ENCODE measurements at regions not wholly inside any gene's neighbourhood (a gene's known extent, or its start where the extent isn't known, plus 50 kb on each side); places are given as distances from the start of the nearest gene placed in this dataset.

GRCh38 chr2:12044857-12045256 is 298.4 kb downstream of the LPIN1 start:
- H3K4me1 ChIP-seq (ENCODE audit: control insufficient read depth, insufficient read depth, low read length): no peaks in the 10 kb centered on the region
- no peaks in the 10 kb centered on the region for H3K27me3 ChIP-seq (ENCODE audit: control insufficient read depth in 1 of 2, insufficient read depth in 2 of 2, low read length in 2 of 2)
- H3K36me3 ChIP-seq (ENCODE audit: control insufficient read depth in 2 of 2, insufficient read depth in 2 of 2, low read length in 2 of 2): no peaks in the 10 kb centered on the region
- H3K4me3 ChIP-seq (ENCODE audit: low read length in 2 of 2): no peak overlapping the region
- no peak overlapping the region for H3K27ac ChIP-seq (ENCODE audit: low read length)
- H3K9ac ChIP-seq (ENCODE audit: low read length in 2 of 2): no peak overlapping the region
- H3K9me3 ChIP-seq (ENCODE audit: control insufficient read depth in 2 of 2, low read length in 2 of 2): no peaks in the 10 kb centered on the region

GRCh38 chr2:12045864-12046291 is 299.4 kb downstream of the LPIN1 start:
- no peak overlapping the region for H3K9ac ChIP-seq (ENCODE audit: low read length in 2 of 2)
- H3K4me3 ChIP-seq (ENCODE audit: low read length in 2 of 2): no peak overlapping the region
- H3K4me1 ChIP-seq (ENCODE audit: control insufficient read depth, insufficient read depth, low read length): no peaks in the 10 kb centered on the region
- no peaks in the 10 kb centered on the region for H3K27me3 ChIP-seq (ENCODE audit: control insufficient read depth in 1 of 2, insufficient read depth in 2 of 2, low read length in 2 of 2)
- H3K36me3 ChIP-seq (ENCODE audit: control insufficient read depth in 2 of 2, insufficient read depth in 2 of 2, low read length in 2 of 2): no peaks in the 10 kb centered on the region
- no peak overlapping the region for H3K27ac ChIP-seq (ENCODE audit: low read length)
- no peaks in the 10 kb centered on the region for H3K9me3 ChIP-seq (ENCODE audit: control insufficient read depth in 2 of 2, low read length in 2 of 2)

GRCh38 chr2:12046641-12047040 is 300.2 kb downstream of the LPIN1 start:
- Histone ChIP-seq H3K9me3 (ENCODE audit: control insufficient read depth in 2 of 2, low read length in 2 of 2) (no peaks in the 10 kb centered on the region), H3K27me3 (ENCODE audit: control insufficient read depth in 1 of 2, insufficient read depth in 2 of 2, low read length in 2 of 2) (no peaks in the 10 kb centered on the region), H3K4me1 (ENCODE audit: control insufficient read depth, insufficient read depth, low read length) (no peaks in the 10 kb centered on the region), H3K27ac (ENCODE audit: low read length) (no peak overlapping the region), H3K4me3 (ENCODE audit: low read length in 2 of 2) (no peak overlapping the region), H3K9ac (ENCODE audit: low read length in 2 of 2) (no peak overlapping the region), H3K36me3 (ENCODE audit: control insufficient read depth in 2 of 2, insufficient read depth in 2 of 2, low read length in 2 of 2) (no peaks in the 10 kb centered on the region)

GRCh38 chr2:12047761-12048160 is 301.3 kb downstream of the LPIN1 start:
- H3K9me3 ChIP-seq (ENCODE audit: control insufficient read depth in 2 of 2, low read length in 2 of 2): no peaks in the 10 kb centered on the region
- H3K4me3 ChIP-seq (ENCODE audit: low read length in 2 of 2): no peak overlapping the region
- H3K27me3 ChIP-seq (ENCODE audit: control insufficient read depth in 1 of 2, insufficient read depth in 2 of 2, low read length in 2 of 2): no peaks in the 10 kb centered on the region
- H3K4me1 ChIP-seq (ENCODE audit: control insufficient read depth, insufficient read depth, low read length): no peaks in the 10 kb centered on the region
- H3K9ac ChIP-seq (ENCODE audit: low read length in 2 of 2): no peak overlapping the region
- H3K27ac ChIP-seq (ENCODE audit: low read length): no peak overlapping the region
- no peaks in the 10 kb centered on the region for H3K36me3 ChIP-seq (ENCODE audit: control insufficient read depth in 2 of 2, insufficient read depth in 2 of 2, low read length in 2 of 2)

GRCh38 chr2:12048550-12048949 is 302.1 kb downstream of the LPIN1 start:
- no peak overlapping the region for H3K27ac ChIP-seq (ENCODE audit: low read length)
- H3K4me3 ChIP-seq (ENCODE audit: low read length in 2 of 2): no peak overlapping the region
- H3K9ac ChIP-seq (ENCODE audit: low read length in 2 of 2): no peak overlapping the region
- no peaks in the 10 kb centered on the region for H3K36me3 ChIP-seq (ENCODE audit: control insufficient read depth in 2 of 2, insufficient read depth in 2 of 2, low read length in 2 of 2)
- H3K9me3 ChIP-seq (ENCODE audit: control insufficient read depth in 2 of 2, low read length in 2 of 2): no peaks in the 10 kb centered on the region
- H3K27me3 ChIP-seq (ENCODE audit: control insufficient read depth in 1 of 2, insufficient read depth in 2 of 2, low read length in 2 of 2): no peaks in the 10 kb centered on the region
- no peaks in the 10 kb centered on the region for H3K4me1 ChIP-seq (ENCODE audit: control insufficient read depth, insufficient read depth, low read length)

GRCh38 chr2:12050396-12050795 is 304.0 kb downstream of the LPIN1 start:
- Histone ChIP-seq H3K27me3 (ENCODE audit: control insufficient read depth in 1 of 2, insufficient read depth in 2 of 2, low read length in 2 of 2) (no peaks in the 10 kb centered on the region), H3K4me1 (ENCODE audit: control insufficient read depth, insufficient read depth, low read length) (no peaks in the 10 kb centered on the region), H3K36me3 (ENCODE audit: control insufficient read depth in 2 of 2, insufficient read depth in 2 of 2, low read length in 2 of 2) (no peaks in the 10 kb centered on the region), H3K9ac (ENCODE audit: low read length in 2 of 2) (no peak overlapping the region), H3K4me3 (ENCODE audit: low read length in 2 of 2) (no peak overlapping the region), H3K27ac (ENCODE audit: low read length) (no peak overlapping the region), H3K9me3 (ENCODE audit: control insufficient read depth in 2 of 2, low read length in 2 of 2) (no peaks in the 10 kb centered on the region)

- H3K9me3 ChIP-seq (ENCODE audit: control insufficient read depth in 2 of 2, low read length in 2 of 2): no peaks in the 10 kb centered on the region
- H3K4me1 ChIP-seq (ENCODE audit: control insufficient read depth, insufficient read depth, low read length): no peaks in the 10 kb centered on the region
- H3K4me3 ChIP-seq (ENCODE audit: low read length in 2 of 2): no peak overlapping the region
- no peaks in the 10 kb centered on the region for H3K36me3 ChIP-seq (ENCODE audit: control insufficient read depth in 2 of 2, insufficient read depth in 2 of 2, low read length in 2 of 2)
- H3K9ac ChIP-seq (ENCODE audit: low read length in 2 of 2): no peak overlapping the region
- H3K27me3 ChIP-seq (ENCODE audit: control insufficient read depth in 1 of 2, insufficient read depth in 2 of 2, low read length in 2 of 2): no peaks in the 10 kb centered on the region
- no peak overlapping the region for H3K27ac ChIP-seq (ENCODE audit: low read length)
Measured at GRCh38 chr2:12051831-12052230, 305.4 kb downstream of the LPIN1 start.

GRCh38 chr2:12052796-12053195 is 306.4 kb downstream of the LPIN1 start:
- Histone ChIP-seq H3K4me3 (ENCODE audit: low read length in 2 of 2) (no peak overlapping the region), H3K9me3 (ENCODE audit: control insufficient read depth in 2 of 2, low read length in 2 of 2) (no peaks in the 10 kb centered on the region), H3K36me3 (ENCODE audit: control insufficient read depth in 2 of 2, insufficient read depth in 2 of 2, low read length in 2 of 2) (no peaks in the 10 kb centered on the region), H3K27me3 (ENCODE audit: control insufficient read depth in 1 of 2, insufficient read depth in 2 of 2, low read length in 2 of 2) (no peaks in the 10 kb centered on the region), H3K9ac (ENCODE audit: low read length in 2 of 2) (no peak overlapping the region), H3K4me1 (ENCODE audit: control insufficient read depth, insufficient read depth, low read length) (no peaks in the 10 kb centered on the region), H3K27ac (ENCODE audit: low read length) (no peak overlapping the region)

GRCh38 chr2:12054956-12055618 is 308.7 kb downstream of the LPIN1 start:
- no peak overlapping the region for H3K9ac ChIP-seq (ENCODE audit: low read length in 2 of 2)
- H3K4me3 ChIP-seq (ENCODE audit: low read length in 2 of 2): no peak overlapping the region
- no peak overlapping the region for H3K27ac ChIP-seq (ENCODE audit: low read length)
- H3K27me3 ChIP-seq (ENCODE audit: control insufficient read depth in 1 of 2, insufficient read depth in 2 of 2, low read length in 2 of 2): no peaks in the 10 kb centered on the region
- no peaks in the 10 kb centered on the region for H3K36me3 ChIP-seq (ENCODE audit: control insufficient read depth in 2 of 2, insufficient read depth in 2 of 2, low read length in 2 of 2)
- no peaks in the 10 kb centered on the region for H3K9me3 ChIP-seq (ENCODE audit: control insufficient read depth in 2 of 2, low read length in 2 of 2)
- H3K4me1 ChIP-seq (ENCODE audit: control insufficient read depth, insufficient read depth, low read length): no peaks in the 10 kb centered on the region

- no peaks in the 10 kb centered on the region for H3K27me3 ChIP-seq (ENCODE audit: control insufficient read depth in 1 of 2, insufficient read depth in 2 of 2, low read length in 2 of 2)
- no peak overlapping the region for H3K4me3 ChIP-seq (ENCODE audit: low read length in 2 of 2)
- no peaks in the 10 kb centered on the region for H3K9me3 ChIP-seq (ENCODE audit: control insufficient read depth in 2 of 2, low read length in 2 of 2)
- H3K4me1 ChIP-seq (ENCODE audit: control insufficient read depth, insufficient read depth, low read length): peaks cover 6% of the 10 kb centered on the region
- no peaks in the 10 kb centered on the region for H3K36me3 ChIP-seq (ENCODE audit: control insufficient read depth in 2 of 2, insufficient read depth in 2 of 2, low read length in 2 of 2)
- H3K27ac ChIP-seq (ENCODE audit: low read length): no peak overlapping the region
- no peak overlapping the region for H3K9ac ChIP-seq (ENCODE audit: low read length in 2 of 2)
Measured at GRCh38 chr2:12057436-12058166, 311.2 kb downstream of the LPIN1 start.

Data from stomach smooth muscle (tissue), 2 donors.